IMR-90 (cell line): ENCODE measurements at regions not wholly inside any gene's neighbourhood (a gene's known extent, or its start where the extent isn't known, plus 50 kb on each side); places are given as distances from the start of the nearest gene placed in this dataset.

Experiments
- ATAC-seq: fragments of 200-7000 bp; cut with Tn5 transposase; 2 replicates; pipeline ENCODE4 v1.9.1; 2020; ENCODE audit warnings: low read depth, mild to moderate bottlenecking, moderate library complexity
- BruUV-seq: library from RNA; stranded (reverse); fragments of 400-500 nt; replicated peaks from 2 replicates; lab custom pipeline; 2021; lab: Mats Ljungman, UMichigan
- CTCF ChIA-PET: fragments of 300-600 bp; formaldehyde crosslinking; extraction: SDS; loops from one replicate; lab custom pipeline; 2021; ENCODE audit warnings: antibody characterized with exemption; lab: Yijun Ruan, JAX
- POLR2A ChIA-PET: fragments of 300-600 bp; sonication (Branson Sonifier 250); formaldehyde crosslinking; loops from one replicate; lab custom pipeline; 2022; ENCODE audit warnings: antibody characterized with exemption; ENCODE audit not compliant: unreplicated experiment; lab: Charles Lee
- DNase-seq: peaks from one replicate; pipeline ENCODE4 v3.0.0; 2013
- H2AFZ ChIP-seq: replicated peaks from 2 replicates; pipeline ENCODE3; 2013; ENCODE audit warnings: low read length, mild to moderate bottlenecking; ENCODE audit not compliant: poor library complexity
- H2AK5ac ChIP-seq: 2 replicates; pipeline ENCODE4 v1.6.1; 2013; ENCODE audit warnings: low read depth, low read length, inconsistent platforms
- H2AK9ac ChIP-seq: replicated peaks from 2 replicates; pipeline ENCODE3; 2013; ENCODE audit warnings: mild to moderate bottlenecking, low read depth, low read length, moderate library complexity; ENCODE audit not compliant: poor library complexity
- H2BK120ac ChIP-seq: 2 replicates; pipeline ENCODE4 v1.6.1; 2013; ENCODE audit warnings: low read depth, low read length, inconsistent platforms
- H2BK15ac ChIP-seq: 3 replicates; pipeline ENCODE4 v1.6.1; 2013; ENCODE audit warnings: low read depth, low read length, inconsistent platforms
- H2BK20ac ChIP-seq: 2 replicates; pipeline ENCODE4 v1.6.1; 2013; ENCODE audit warnings: low read depth, mild to moderate bottlenecking, inconsistent platforms, low read length, moderate library complexity
- H2BK5ac ChIP-seq: 2 replicates; pipeline ENCODE4 v1.6.1; 2013; ENCODE audit warnings: mild to moderate bottlenecking, low read depth, low read length, inconsistent platforms; ENCODE audit not compliant: poor library complexity, severe bottlenecking
- H3K14ac ChIP-seq: replicated peaks from 2 replicates; pipeline ENCODE4 v1.6.1; 2013; ENCODE audit warnings: low read depth, low read length, inconsistent platforms
- H3K18ac ChIP-seq: 2 replicates; pipeline ENCODE4 v1.6.1; 2013; ENCODE audit warnings: low read depth, low read length, control low read depth
- H3K23ac ChIP-seq: 2 replicates; pipeline ENCODE4 v1.6.1; 2013; ENCODE audit warnings: low read depth, low read length, inconsistent platforms
- H3K27ac ChIP-seq: 2 replicates; pipeline ENCODE4 v1.5.1; 2013; ENCODE audit warnings: mild to moderate bottlenecking, control low read depth, low read length; ENCODE audit not compliant: insufficient read depth
- H3K27me3 ChIP-seq: 2 replicates; pipeline ENCODE4 v1.6.1; 2013; ENCODE audit warnings: low read length; ENCODE audit not compliant: control insufficient read depth, insufficient read depth
- H3K36me3 ChIP-seq: 2 replicates; pipeline ENCODE4 v1.6.1; 2013; ENCODE audit warnings: low read length, mixed read lengths; ENCODE audit not compliant: control insufficient read depth, insufficient read depth
- H3K4ac ChIP-seq: 2 replicates; pipeline ENCODE4 v1.6.1; 2013; ENCODE audit warnings: low read depth, low read length, inconsistent platforms
- H3K4me1 ChIP-seq: 2 replicates; pipeline ENCODE4 v1.6.1; 2013; ENCODE audit warnings: low read length, mixed read lengths; ENCODE audit not compliant: control insufficient read depth, insufficient read depth
- H3K4me2 ChIP-seq: 2 replicates; pipeline ENCODE4 v1.6.1; 2013; ENCODE audit warnings: low read depth, mild to moderate bottlenecking, control low read depth, low read length, moderate library complexity
- H3K4me3 ChIP-seq: 2 replicates; pipeline ENCODE4 v1.5.1; 2013; ENCODE audit warnings: low read depth, mild to moderate bottlenecking, control low read depth, low read length, moderate library complexity; ENCODE audit not compliant: insufficient read depth
- H3K56ac ChIP-seq: 2 replicates; pipeline ENCODE4 v1.6.1; 2013; ENCODE audit warnings: low read length, inconsistent platforms; ENCODE audit not compliant: insufficient read depth; ENCODE audit errors: extremely low read depth
- H3K79me1 ChIP-seq, 2 experiments: 2 replicates each; pipeline ENCODE4 v1.6.1; 2013; ENCODE audit warnings: low read length in 2 of 2, inconsistent platforms in 1 of 2, low read depth in 1 of 2
- H3K9ac ChIP-seq: 2 replicates; pipeline ENCODE4 v1.6.1; 2013; ENCODE audit warnings: low read depth, low read length, control low read depth
- H3K9me1 ChIP-seq: 2 replicates; pipeline ENCODE4 v1.6.1; 2013; ENCODE audit warnings: low read length, inconsistent platforms; ENCODE audit not compliant: insufficient read depth
- H3K9me3 ChIP-seq: 2 replicates; pipeline ENCODE4 v1.6.1; 2013; ENCODE audit warnings: low read length; ENCODE audit not compliant: control insufficient read depth, insufficient read depth
- H4K20me1 ChIP-seq: 2 replicates; pipeline ENCODE4 v1.6.1; 2013; ENCODE audit warnings: low read length, inconsistent platforms; ENCODE audit not compliant: insufficient read depth
- H4K5ac ChIP-seq: 2 replicates; pipeline ENCODE4 v1.6.1; 2013; ENCODE audit warnings: mild to moderate bottlenecking, low read depth, low read length, control low read depth
- H4K8ac ChIP-seq, 2 experiments: 2 replicates each; pipeline ENCODE4 v1.6.1; 2013; ENCODE audit warnings: low read depth in 2 of 2, low read length in 2 of 2, control low read depth in 1 of 2, inconsistent platforms in 1 of 2
- H4K91ac ChIP-seq: 2 replicates; pipeline ENCODE4 v1.6.1; 2013; ENCODE audit warnings: low read depth, low read length, inconsistent platforms; ENCODE audit not compliant: insufficient read depth
- BHLHE40 ChIP-seq: fragments of 150-350 bp; IDR thresholded peaks from 2 replicates; pipeline ENCODE4 v1.6.1; 2016; ENCODE audit warnings: mild to moderate bottlenecking, low read depth, low read length
- CEBPB ChIP-seq: IDR thresholded peaks from 2 replicates; pipeline ENCODE4 v1.6.1; 2012; ENCODE audit warnings: low read depth, low read length, improper control_type of control experiment
- CHD1 ChIP-seq: IDR thresholded peaks from 2 replicates; pipeline ENCODE4 v1.6.1; 2012; ENCODE audit warnings: low read depth, low read length, improper control_type of control experiment
- FOS ChIP-seq: fragments of 150-350 bp; IDR thresholded peaks from 2 replicates; pipeline ENCODE4 v1.6.1; 2016; ENCODE audit warnings: low read depth, low read length
- MAFK ChIP-seq: IDR thresholded peaks from 2 replicates; pipeline ENCODE4 v1.6.1; 2012; ENCODE audit warnings: low read depth, low read length, improper control_type of control experiment
- MAZ ChIP-seq: IDR thresholded peaks from 2 replicates; pipeline ENCODE4 v1.6.1; 2012; ENCODE audit warnings: low read depth, mild to moderate bottlenecking, low read length, improper control_type of control experiment, moderate library complexity, borderline replicate concordance
- MXI1 ChIP-seq: IDR thresholded peaks from 2 replicates; pipeline ENCODE4 v1.6.1; 2012; ENCODE audit warnings: low read depth, mild to moderate bottlenecking, low read length, moderate library complexity, borderline replicate concordance
- NFE2L2 ChIP-seq: fragments of 150-350 bp; IDR thresholded peaks from 2 replicates; pipeline ENCODE4 v1.6.1; 2016; ENCODE audit warnings: low read depth, mild to moderate bottlenecking, low read length
- POLR2A ChIP-seq: IDR thresholded peaks from 2 replicates; pipeline ENCODE4 v1.6.1; 2012; ENCODE audit warnings: mild to moderate bottlenecking, low read depth, low read length
- RAD21 ChIP-seq: IDR thresholded peaks from 2 replicates; pipeline ENCODE4 v1.6.1; 2012; ENCODE audit warnings: low read length, improper control_type of control experiment
- RFX5 ChIP-seq: IDR thresholded peaks from 2 replicates; pipeline ENCODE4 v1.8.0; 2012; ENCODE audit warnings: low read depth, mild to moderate bottlenecking, low read length, moderate library complexity
- SMC3 ChIP-seq: fragments of 150-350 bp; IDR thresholded peaks from 2 replicates; pipeline ENCODE4 v1.6.1; 2016; ENCODE audit warnings: low read depth, mild to moderate bottlenecking, antibody characterized with exemption, low read length, moderate library complexity
- USF2 ChIP-seq: fragments of 150-350 bp; IDR thresholded peaks from 2 replicates; pipeline ENCODE4 v1.6.1; 2017; ENCODE audit warnings: mild to moderate bottlenecking, antibody characterized with exemption, low read length, low read depth
- WGBS, 2 experiments: methylation state at CpG; one replicate each; pipeline versions ENCODE4 v1.1.5 to v1.1.7; 2013; ENCODE audit warnings: missing lambda C conversion rate in 2 of 2; ENCODE audit not compliant: insufficient read length in 1 of 2; ENCODE audit errors: extremely low coverage in 2 of 2; 5-methylcytosine and 5-hydroxymethylcytosine counted together
- dilution Hi-C: fragments of 300-500 bp; cut with HindIII; formaldehyde crosslinking; loops from one replicate; pipeline ENCODE4 v1.14.3; 2018; ENCODE audit warnings: low sequenced_read_pairs; ENCODE audit not compliant: unreplicated experiment
- in situ Hi-C: fragments of 300-500 bp; cut with MboI; formaldehyde crosslinking; loops from 3 replicates; pipeline ENCODE4 v1.14.3; 2019; ENCODE audit warnings: low sequenced_read_pairs, inconsistent platforms, mixed read lengths
- intact Hi-C: fragments of 100-400 bp; cut with micrococcal nuclease; formaldehyde crosslinking; loops from 2 replicates; pipeline ENCODE4 v1.10.0; 2022
- TF ChIP-seq, protein P1 (sequence below): conservative IDR thresholded peaks from 2 replicates; pipeline ENCODE4 v1.5.1; 2012; ENCODE audit warnings: mild to moderate bottlenecking, low read depth, low read length, improper control_type of control experiment
- TF ChIP-seq, protein P2 (sequence below): fragments of 150-350 bp; IDR thresholded peaks from 2 replicates; pipeline ENCODE4 v1.6.1; 2016; ENCODE audit warnings: low read depth, mild to moderate bottlenecking, low read length, moderate library complexity, borderline replicate concordance

DNA sequence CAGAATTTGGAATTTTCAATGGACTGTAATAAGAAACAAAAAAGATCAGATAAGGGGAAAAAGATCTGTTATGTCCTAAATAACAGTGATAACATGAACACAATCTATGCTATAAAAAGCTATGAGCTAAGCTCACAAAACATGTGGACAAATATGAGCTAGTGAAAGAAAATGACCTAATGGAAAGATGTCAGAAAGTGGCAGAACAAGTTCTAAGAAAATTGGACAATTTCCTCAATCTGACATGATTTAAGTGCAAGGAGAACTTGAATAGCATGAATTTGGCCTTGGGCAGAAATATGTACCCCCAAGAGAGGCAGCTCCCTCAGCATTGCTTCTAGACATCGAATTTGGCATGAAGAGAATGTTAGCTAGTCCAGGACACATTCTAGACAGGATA lies 212.0 kb upstream of the PGR start:
- H4K8ac ChIP-seq = no peak overlapping the region
- ChIA-PET POLR2A (no interaction called here), CTCF (no interaction called here)
- TF ChIP-seq RFX5 = no peak
- no peak for TF ChIP-seq USF2
- TF ChIP-seq POLR2A = no peak
- TF ChIP-seq MXI1 = no peak
- TF ChIP-seq BHLHE40 = no peak
- no peak for TF ChIP-seq CEBPB
- TF ChIP-seq CHD1 = no peak
- TF ChIP-seq SMC3 = no peak
- TF ChIP-seq RAD21 = no peak
- no peak for TF ChIP-seq FOS
- TF ChIP-seq, protein P1, sequence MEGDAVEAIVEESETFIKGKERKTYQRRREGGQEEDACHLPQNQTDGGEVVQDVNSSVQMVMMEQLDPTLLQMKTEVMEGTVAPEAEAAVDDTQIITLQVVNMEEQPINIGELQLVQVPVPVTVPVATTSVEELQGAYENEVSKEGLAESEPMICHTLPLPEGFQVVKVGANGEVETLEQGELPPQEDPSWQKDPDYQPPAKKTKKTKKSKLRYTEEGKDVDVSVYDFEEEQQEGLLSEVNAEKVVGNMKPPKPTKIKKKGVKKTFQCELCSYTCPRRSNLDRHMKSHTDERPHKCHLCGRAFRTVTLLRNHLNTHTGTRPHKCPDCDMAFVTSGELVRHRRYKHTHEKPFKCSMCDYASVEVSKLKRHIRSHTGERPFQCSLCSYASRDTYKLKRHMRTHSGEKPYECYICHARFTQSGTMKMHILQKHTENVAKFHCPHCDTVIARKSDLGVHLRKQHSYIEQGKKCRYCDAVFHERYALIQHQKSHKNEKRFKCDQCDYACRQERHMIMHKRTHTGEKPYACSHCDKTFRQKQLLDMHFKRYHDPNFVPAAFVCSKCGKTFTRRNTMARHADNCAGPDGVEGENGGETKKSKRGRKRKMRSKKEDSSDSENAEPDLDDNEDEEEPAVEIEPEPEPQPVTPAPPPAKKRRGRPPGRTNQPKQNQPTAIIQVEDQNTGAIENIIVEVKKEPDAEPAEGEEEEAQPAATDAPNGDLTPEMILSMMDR = no peak
- TF ChIP-seq NFE2L2 = no peak
- TF ChIP-seq, protein P2, sequence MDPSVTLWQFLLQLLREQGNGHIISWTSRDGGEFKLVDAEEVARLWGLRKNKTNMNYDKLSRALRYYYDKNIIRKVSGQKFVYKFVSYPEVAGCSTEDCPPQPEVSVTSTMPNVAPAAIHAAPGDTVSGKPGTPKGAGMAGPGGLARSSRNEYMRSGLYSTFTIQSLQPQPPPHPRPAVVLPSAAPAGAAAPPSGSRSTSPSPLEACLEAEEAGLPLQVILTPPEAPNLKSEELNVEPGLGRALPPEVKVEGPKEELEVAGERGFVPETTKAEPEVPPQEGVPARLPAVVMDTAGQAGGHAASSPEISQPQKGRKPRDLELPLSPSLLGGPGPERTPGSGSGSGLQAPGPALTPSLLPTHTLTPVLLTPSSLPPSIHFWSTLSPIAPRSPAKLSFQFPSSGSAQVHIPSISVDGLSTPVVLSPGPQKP = no peak
- no peak for TF ChIP-seq MAZ
- TF ChIP-seq MAFK = no peak
- H3K23ac ChIP-seq = no peak overlapping the region
- WGBS, 2 experiments = no CpG with 5 or more reads among the region's 1 CpG
- intact Hi-C loops (no loop called here), in situ Hi-C loops (no loop called here), dilution Hi-C loops (no loop called here)
- H2BK120ac ChIP-seq = no peak overlapping the region
- H3K9me3 ChIP-seq = no peaks in the 10 kb centered on the region
- no peaks in the 10 kb centered on the region for H3K36me3 ChIP-seq
- DNase-seq (no peak), ATAC-seq (no peak)
- no peak overlapping the region for H3K4me3 ChIP-seq
- H3K14ac ChIP-seq = no peak overlapping the region
- no peak overlapping the region for H3K4me2 ChIP-seq
- no peaks in the 10 kb centered on the region for H4K20me1 ChIP-seq
- no peak overlapping the region for H2BK5ac ChIP-seq
- H2BK15ac ChIP-seq = no peak overlapping the region
- H3K4ac ChIP-seq = no peak overlapping the region
- H4K5ac ChIP-seq = no peak overlapping the region
- BruUV-seq = no TSS peak
- H3K79me1 ChIP-seq = no peaks in the 10 kb centered on the region
- H3K27ac ChIP-seq = no peak overlapping the region
- H2BK20ac ChIP-seq = no peak overlapping the region
- no peak overlapping the region for H4K91ac ChIP-seq
- H3K9me1 ChIP-seq = no peaks in the 10 kb centered on the region
- H2AFZ ChIP-seq = no peak overlapping the region
- no peaks in the 10 kb centered on the region for H3K27me3 ChIP-seq
- H3K18ac ChIP-seq = no peak overlapping the region
- no peaks in the 10 kb centered on the region for H3K4me1 ChIP-seq
- no peak overlapping the region for H3K56ac ChIP-seq
- no peak overlapping the region for H3K9ac ChIP-seq
- no peak overlapping the region for H2AK5ac ChIP-seq
- H2AK9ac ChIP-seq = no peak overlapping the region
